SJSA1 (cell line): ENCODE measurements at regions not wholly inside any gene's neighbourhood (a gene's known extent, or its start where the extent isn't known, plus 50 kb on each side); places are given as distances from the start of the nearest gene placed in this dataset.
"Not testable (repeated sequence)": the region's sequence is repeated elsewhere in the genome, so short reads cannot be mapped to it uniquely, and the experiment has no call there.

Experiments
- DNase-seq, 2 experiments: peaks; one replicate each; pipeline ENCODE4 v3.0.0-alpha.2; 2015 to 2020; ENCODE audit warnings: low spot score in 2 of 2, low read depth in 1 of 2
- H3K27ac ChIP-seq: fragments of 250-450 bp; sonication (Bioruptor Pico); 2 replicates; pipeline ENCODE4 v1.5.1; 2020; ENCODE audit warnings: mild to moderate bottlenecking, moderate library complexity
- H3K27me3 ChIP-seq: fragments of 250-450 bp; sonication (Bioruptor Pico); replicated peaks from 2 replicates; pipeline ENCODE4 v1.5.1; 2020; ENCODE audit warnings: mild to moderate bottlenecking, moderate library complexity
- H3K36me3 ChIP-seq: fragments of 250-450 bp; sonication (Bioruptor Pico); 2 replicates; pipeline ENCODE4 v1.5.1; 2020; ENCODE audit warnings: mild to moderate bottlenecking
- H3K4me1 ChIP-seq: fragments of 250-450 bp; sonication (Bioruptor Pico); replicated peaks from 2 replicates; pipeline ENCODE4 v1.6.1; 2021; ENCODE audit warnings: mild to moderate bottlenecking
- H3K4me3 ChIP-seq: fragments of 250-450 bp; sonication (Bioruptor Pico); 2 replicates; pipeline ENCODE4 v1.5.1; 2020; ENCODE audit warnings: mild to moderate bottlenecking
- H3K9me3 ChIP-seq: fragments of 250-450 bp; sonication (Bioruptor Pico); replicated peaks from 2 replicates; pipeline ENCODE4 v1.5.1; 2020; ENCODE audit warnings: mild to moderate bottlenecking

- Histone ChIP-seq H3K27ac (no peak overlapping the region), H3K4me3 (no peak overlapping the region), H3K9me3 (no peaks in the 10 kb centered on the region), H3K27me3 (no peaks in the 10 kb centered on the region), H3K4me1 (no peaks in the 10 kb centered on the region), H3K36me3 (no peaks in the 10 kb centered on the region)
- DNase-seq, result no peak
Measured at GRCh38 chr2:128606837-128607236, 288.2 kb upstream of the HS6ST1 start.

DNA sequence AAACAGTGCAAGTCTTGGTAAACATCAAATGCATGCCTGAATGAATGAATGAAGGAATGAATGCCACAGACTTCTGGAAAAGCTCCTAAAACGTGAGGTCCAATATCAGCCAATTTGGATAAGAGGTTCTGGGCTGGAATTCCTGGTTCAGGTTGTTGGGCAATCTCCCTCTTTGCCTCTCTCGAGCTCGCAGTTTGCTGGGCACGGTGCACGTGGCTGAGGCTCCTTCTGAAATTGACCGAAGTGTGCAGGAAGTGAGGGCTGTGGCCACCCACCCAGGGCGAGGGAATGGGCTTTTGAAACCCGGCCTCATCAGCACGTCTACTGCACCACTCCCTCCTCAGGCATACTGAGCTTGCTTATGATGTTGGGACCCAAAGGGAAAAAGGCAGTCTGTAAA, 288.8 kb upstream of the HS6ST1 start:
- Histone ChIP-seq H3K36me3 (no peaks in the 10 kb centered on the region), H3K4me3 (no peak overlapping the region), H3K27ac (no peak overlapping the region), H3K27me3 (no peaks in the 10 kb centered on the region), H3K9me3 (no peaks in the 10 kb centered on the region), H3K4me1 (no peaks in the 10 kb centered on the region)
- DNase-seq, result no peak

DNA sequence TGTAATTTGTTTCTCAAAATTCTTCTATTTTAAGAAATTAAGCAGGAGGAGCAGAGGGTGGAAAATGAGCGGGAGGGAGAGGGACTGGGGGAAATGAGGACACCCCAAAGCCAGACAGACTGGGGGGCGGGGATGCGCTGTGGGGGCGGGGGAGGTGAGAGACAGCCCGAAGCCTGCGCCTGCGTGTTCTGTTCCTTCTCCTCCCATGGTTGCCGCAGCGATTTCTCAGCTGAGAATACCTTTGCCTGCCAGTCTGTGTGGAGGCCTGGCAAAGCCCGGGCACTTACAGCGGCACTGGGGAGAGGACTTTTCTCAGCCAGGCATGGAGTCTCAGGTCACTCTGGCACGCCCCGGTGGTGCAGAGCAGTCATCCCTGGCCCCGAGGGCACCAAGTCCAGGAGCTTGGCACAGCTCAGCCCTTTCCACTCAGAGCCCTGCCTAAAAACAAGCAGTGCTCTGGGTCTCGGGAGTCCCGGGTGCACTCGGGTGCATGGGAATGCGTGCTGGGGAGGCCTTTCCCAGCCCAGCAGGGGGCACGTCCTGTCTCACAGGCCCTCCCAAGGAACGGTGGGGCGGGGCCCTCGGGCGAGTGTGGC, 289.3 kb upstream of the HS6ST1 start:
- Histone ChIP-seq H3K27ac (no peak overlapping the region), H3K27me3 (no peaks in the 10 kb centered on the region), H3K4me1 (no peaks in the 10 kb centered on the region), H3K4me3 (no peak overlapping the region), H3K9me3 (no peaks in the 10 kb centered on the region), H3K36me3 (no peaks in the 10 kb centered on the region)
- DNase-seq, result no peak

GRCh38 chr2:128608921-128609880, 290.5 kb upstream of the HS6ST1 start:
- no peak for DNase-seq
- Histone ChIP-seq H3K27me3 (no peaks in the 10 kb centered on the region), H3K9me3 (no peaks in the 10 kb centered on the region), H3K36me3 (no peaks in the 10 kb centered on the region), H3K27ac (no peak overlapping the region), H3K4me1 (no peaks in the 10 kb centered on the region), H3K4me3 (no peak overlapping the region)

DNA sequence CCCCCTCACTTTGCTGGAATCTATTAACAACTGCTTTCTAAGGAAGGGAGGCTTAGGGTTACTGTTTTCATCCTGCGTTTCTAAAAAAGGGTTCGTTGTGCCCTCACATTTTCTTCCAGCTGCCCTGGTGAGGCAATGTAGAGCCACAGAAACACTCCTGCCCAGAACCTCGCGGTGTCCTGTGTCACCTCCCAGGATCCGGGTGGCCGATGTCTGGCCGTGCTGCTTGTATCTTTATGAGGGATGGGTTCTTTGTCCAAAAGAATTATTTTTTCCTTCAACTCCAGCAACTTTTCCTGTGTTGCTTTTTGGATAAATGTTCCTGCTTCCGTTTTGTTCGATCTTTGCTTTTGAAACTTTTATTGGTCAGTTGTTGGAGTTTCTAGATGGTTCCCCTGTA, 291.8 kb upstream of the HS6ST1 start:
- Histone ChIP-seq H3K36me3 (no peaks in the 10 kb centered on the region), H3K9me3 (no peaks in the 10 kb centered on the region), H3K4me1 (no peaks in the 10 kb centered on the region), H3K4me3 (no peak overlapping the region), H3K27ac (no peak overlapping the region), H3K27me3 (no peaks in the 10 kb centered on the region)
- DNase-seq, result no peak

GRCh38 chr2:128611421-128612320, 293.0 kb upstream of the HS6ST1 start:
- no peak overlapping the region for H3K27ac ChIP-seq
- no peaks in the 10 kb centered on the region for H3K27me3 ChIP-seq
- no peaks in the 10 kb centered on the region for H3K9me3 ChIP-seq
- H3K4me1 ChIP-seq, result no peaks in the 10 kb centered on the region
- no peaks in the 10 kb centered on the region for H3K36me3 ChIP-seq
- H3K4me3 ChIP-seq, result no peak overlapping the region
- no peak for DNase-seq

DNA sequence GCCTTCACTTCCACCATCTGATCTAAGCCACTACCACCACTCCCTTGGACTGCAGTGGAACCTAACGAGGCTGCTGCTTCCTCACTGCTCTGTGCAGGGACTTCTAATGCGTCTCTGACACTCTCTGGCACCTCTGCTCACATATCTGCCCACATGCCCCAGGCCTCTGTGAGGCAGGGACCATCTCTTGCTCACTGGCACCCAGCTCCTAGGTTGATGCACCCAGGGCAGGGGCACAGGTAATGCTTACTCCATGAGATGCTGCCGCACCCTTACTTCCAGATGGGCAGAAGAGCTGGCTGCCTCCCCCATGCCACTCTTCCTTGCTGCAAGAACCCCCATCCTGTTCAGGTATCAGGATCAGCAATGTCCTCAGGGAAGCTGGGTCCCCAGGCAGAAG, 294.0 kb upstream of the HS6ST1 start:
- Histone ChIP-seq H3K4me3 (no peak overlapping the region), H3K27ac (no peak overlapping the region), H3K9me3 (no peaks in the 10 kb centered on the region), H3K27me3 (no peaks in the 10 kb centered on the region), H3K36me3 (no peaks in the 10 kb centered on the region), H3K4me1 (no peaks in the 10 kb centered on the region)
- no peak for DNase-seq

GRCh38 chr2:128613351-128613750, 294.7 kb upstream of the HS6ST1 start:
- Histone ChIP-seq H3K27me3 (no peaks in the 10 kb centered on the region), H3K9me3 (no peaks in the 10 kb centered on the region)
- DNase-seq, result no peak

DNA sequence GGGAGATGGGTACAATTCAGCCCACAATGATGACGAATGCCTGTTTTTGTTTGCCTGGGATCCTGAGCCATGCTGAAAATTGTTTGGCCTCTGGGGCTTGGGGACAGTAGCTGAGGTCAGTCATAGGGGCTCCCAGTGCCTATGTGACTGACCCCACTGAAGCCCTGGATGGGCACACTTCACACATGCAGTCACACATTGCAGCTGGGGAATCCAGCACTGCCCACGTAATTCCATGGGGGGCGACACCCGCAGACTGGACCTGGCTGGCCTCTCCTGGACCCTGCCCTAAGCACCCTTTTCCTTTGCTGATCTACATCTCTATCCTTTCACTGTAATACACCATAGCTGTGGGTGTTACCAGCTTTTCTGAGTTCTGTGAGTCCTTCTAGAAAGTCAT, 295.2 kb upstream of the HS6ST1 start:
- DNase-seq, result no peak

More at GRCh38 chr2:128613351-128613750, 294.7 kb upstream of the HS6ST1 start:
- H3K4me3 ChIP-seq, result no peak overlapping the region
- no peaks in the 10 kb centered on the region for H3K36me3 ChIP-seq
- no peaks in the 10 kb centered on the region for H3K4me1 ChIP-seq
- H3K27ac ChIP-seq, result no peak overlapping the region

DNA sequence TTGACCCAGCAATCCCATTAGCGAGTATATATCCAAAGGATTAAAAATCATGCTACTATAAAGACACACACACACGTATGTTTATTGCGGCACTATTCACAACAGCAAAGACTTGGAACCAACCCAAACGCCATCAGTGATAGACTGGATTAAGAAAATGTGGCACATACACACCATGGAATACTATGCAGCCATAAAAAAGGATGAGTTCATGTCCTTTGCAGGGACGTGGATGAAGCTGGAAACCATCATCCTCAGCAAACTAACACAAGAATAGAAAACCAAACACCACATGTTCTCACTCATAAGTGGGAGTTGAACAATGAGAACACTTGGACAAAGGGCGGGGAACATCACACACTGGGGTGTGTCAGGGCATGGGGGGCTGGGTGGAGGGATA, 296.2 kb upstream of the HS6ST1 start:
- not testable (repeated sequence) for DNase-seq, H3K4me1 ChIP-seq, H3K9me3 ChIP-seq, H3K27ac ChIP-seq, H3K36me3 ChIP-seq, H3K27me3 ChIP-seq, H3K4me3 ChIP-seq

More for the DNA sequence above, 295.2 kb upstream of the HS6ST1 start:
- Histone ChIP-seq H3K4me1 (no peaks in the 10 kb centered on the region), H3K27me3 (no peaks in the 10 kb centered on the region), H3K27ac (no peak overlapping the region), H3K36me3 (no peaks in the 10 kb centered on the region), H3K9me3 (no peaks in the 10 kb centered on the region), H3K4me3 (no peak overlapping the region)

- H3K4me1 ChIP-seq, result no peaks in the 10 kb centered on the region
- no peak overlapping the region for H3K27ac ChIP-seq
Measured at GRCh38 chr2:128615571-128615970, 296.9 kb upstream of the HS6ST1 start.

GRCh38 chr2:128617029-128617590, 298.4 kb upstream of the HS6ST1 start:
- no peaks in the 10 kb centered on the region for H3K4me1 ChIP-seq
- no peaks in the 10 kb centered on the region for H3K36me3 ChIP-seq
- no peak overlapping the region for H3K4me3 ChIP-seq
- H3K9me3 ChIP-seq, result no peaks in the 10 kb centered on the region
- DNase-seq, result no peak
- no peak overlapping the region for H3K27ac ChIP-seq
- H3K27me3 ChIP-seq, result no peaks in the 10 kb centered on the region

More at GRCh38 chr2:128615571-128615970, 296.9 kb upstream of the HS6ST1 start:
- DNase-seq, result no peak
- Histone ChIP-seq H3K27me3 (no peaks in the 10 kb centered on the region), H3K36me3 (no peaks in the 10 kb centered on the region), H3K9me3 (no peaks in the 10 kb centered on the region), H3K4me3 (no peak overlapping the region)

GRCh38 chr2:128617661-128618060, 299.0 kb upstream of the HS6ST1 start:
- H3K4me1 ChIP-seq, result no peaks in the 10 kb centered on the region
- H3K27me3 ChIP-seq, result no peaks in the 10 kb centered on the region
- H3K9me3 ChIP-seq, result no peaks in the 10 kb centered on the region
- H3K36me3 ChIP-seq, result no peaks in the 10 kb centered on the region
- H3K4me3 ChIP-seq, result no peak overlapping the region
- no peak for DNase-seq
- no peak overlapping the region for H3K27ac ChIP-seq
